Stimulated activated effector memory CD8-positive, alpha-beta T cell treated with anti-CD3 and anti-CD28 coated beads, Interleukin-12 subunit alpha, Interleukin-12 subunit beta, amount 100 ng/mL, for 72 hours (primary cell): ENCODE measurements at regions not wholly inside any gene's neighbourhood (a gene's known extent, or its start where the extent isn't known, plus 50 kb on each side); places are given as distances from the start of the nearest gene placed in this dataset.

ENCODE experiments used
- ATAC-seq: fragments of 150-1000 bp; cut with Tn5 transposase; 2 replicates; pipeline ENCODE4 v1.10.0; 2021
- DNase-seq, 2 donors: peaks; one replicate each; pipeline ENCODE4 v3.0.0; 2021 to 2022; ENCODE audit warnings: low spot score in 2 of 2
- H3K27ac Mint-ChIP-seq: one replicate; pipeline ENCODE4 v1.8.0; 2022; ENCODE audit warnings: mild to moderate bottlenecking, mixed read lengths
- H3K36me3 Mint-ChIP-seq: one replicate; pipeline ENCODE4 v1.8.0; 2022; ENCODE audit warnings: mild to moderate bottlenecking, mixed read lengths
- H3K4me1 Mint-ChIP-seq: one replicate; pipeline ENCODE4 v1.8.0; 2022; ENCODE audit warnings: mixed read lengths
- H3K4me3 Mint-ChIP-seq: one replicate; pipeline ENCODE4 v1.8.0; 2022; ENCODE audit warnings: mild to moderate bottlenecking, mixed read lengths
- H3K9me3 Mint-ChIP-seq: one replicate; pipeline ENCODE4 v1.8.0; 2022; ENCODE audit warnings: mixed read lengths

GRCh38 chr5:178784391-178784790, 53.9 kb upstream of the ZNF354A start:
- ATAC-seq (no peak), DNase-seq (no peak)
- H3K36me3 Mint-ChIP-seq = no peaks in the 10 kb centered on the region
- no peak overlapping the region for H3K27ac Mint-ChIP-seq
- no peak overlapping the region for H3K4me3 Mint-ChIP-seq
- H3K9me3 Mint-ChIP-seq = no peaks in the 10 kb centered on the region
- H3K4me1 Mint-ChIP-seq = peaks cover 6% of the 10 kb centered on the region

DNA sequence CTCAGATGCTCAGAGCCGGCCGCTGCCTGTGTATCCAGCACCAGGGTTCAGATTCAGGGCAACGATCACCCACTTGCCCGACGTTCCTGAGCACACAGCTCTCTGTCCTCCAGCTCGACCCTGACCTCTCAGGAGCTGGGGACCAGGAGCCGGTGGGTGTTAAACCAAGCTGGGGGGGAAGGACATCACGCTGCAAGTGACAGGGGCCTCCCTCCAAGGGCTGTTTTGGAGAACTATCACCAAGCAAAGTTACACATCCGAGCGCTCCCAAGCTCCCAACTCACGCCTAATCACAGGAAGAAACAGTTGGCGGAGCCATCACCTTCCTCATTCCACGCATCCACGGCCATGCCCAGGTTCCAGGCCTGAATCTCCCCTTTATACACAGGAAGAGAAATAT, 51.5 kb upstream of the ZNF354A start:
- no peak for DNase-seq
- ATAC-seq = no peak
- H3K27ac Mint-ChIP-seq = no peak overlapping the region
- no peaks in the 10 kb centered on the region for H3K4me1 Mint-ChIP-seq
- H3K36me3 Mint-ChIP-seq = no peaks in the 10 kb centered on the region
- no peak overlapping the region for H3K4me3 Mint-ChIP-seq
- no peaks in the 10 kb centered on the region for H3K9me3 Mint-ChIP-seq

DNA sequence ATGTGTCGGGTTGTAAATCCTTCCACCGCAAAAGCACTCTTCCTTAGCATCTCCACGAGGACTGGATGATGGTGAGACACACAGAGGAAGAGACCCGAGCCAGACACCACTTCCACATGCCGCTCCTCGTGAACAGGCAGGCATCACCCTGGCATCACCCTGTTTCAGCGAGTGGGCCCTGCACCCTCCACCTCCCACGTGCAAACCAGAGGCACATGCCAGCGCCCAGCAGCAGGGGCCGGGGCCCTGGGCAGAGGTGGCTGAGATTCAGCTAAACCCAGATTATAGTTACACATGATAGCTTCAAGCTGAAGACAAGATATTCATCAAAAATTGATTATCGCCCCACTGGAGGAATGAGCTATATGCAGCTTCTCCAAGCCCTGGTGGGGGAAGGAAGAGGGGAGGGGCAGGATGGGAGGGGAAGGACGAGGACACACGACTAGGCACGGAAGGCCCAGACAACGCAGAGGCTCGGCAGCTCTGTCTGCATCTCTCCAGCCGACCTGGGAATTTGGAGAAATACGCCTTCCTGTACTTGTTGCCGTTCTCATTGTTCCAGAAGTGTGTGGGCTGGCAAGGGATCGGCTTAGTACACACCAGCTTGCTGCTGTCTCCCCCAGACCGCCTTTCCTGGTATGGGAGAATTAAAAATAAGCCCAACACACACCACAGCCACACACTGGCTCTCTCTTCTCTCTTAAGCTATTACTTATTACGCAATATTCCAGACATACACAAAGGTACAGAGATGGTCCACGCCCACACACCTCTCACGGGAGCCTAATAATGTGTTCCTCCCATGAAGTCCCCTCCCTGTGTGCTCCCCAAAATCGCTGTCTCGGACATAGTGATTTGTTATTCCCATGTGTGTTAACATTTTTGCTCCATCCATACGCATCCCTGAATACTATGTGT, 50.4 kb upstream of the ZNF354A start:
- Mint-ChIP-seq H3K9me3 (no peaks in the 10 kb centered on the region), H3K4me3 (no peak overlapping the region), H3K27ac (no peak overlapping the region), H3K4me1 (no peaks in the 10 kb centered on the region), H3K36me3 (no peaks in the 10 kb centered on the region)
- no peak for DNase-seq
- no peak for ATAC-seq
